ENCODE measurements at regions not wholly inside any gene's neighbourhood (a gene's known extent, or its start where the extent isn't known, plus 50 kb on each side); places are given as distances from the start of the nearest gene placed in this dataset.

DNA sequence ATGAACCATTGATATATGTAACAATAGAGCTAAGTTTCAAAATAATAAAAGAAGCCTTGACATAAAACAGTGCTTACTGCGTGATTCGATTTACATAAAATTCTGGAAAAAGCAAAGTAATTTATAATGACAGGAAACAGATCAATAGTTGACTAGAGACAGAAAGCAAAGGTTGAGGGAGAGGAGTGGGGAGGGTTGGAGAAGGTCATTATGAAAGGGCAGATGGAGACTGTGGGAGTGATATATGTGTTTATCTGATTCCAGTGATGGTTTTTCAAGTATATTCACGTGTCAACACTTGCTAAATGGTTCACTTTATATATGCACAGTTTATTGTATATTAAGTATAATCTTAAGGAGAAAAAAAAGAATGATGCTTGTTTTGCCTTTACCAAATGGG is 1885.7 kb upstream of the NUDT12 start:
- BruUV-seq (replicated peaks), result no TSS peak

More for the DNA sequence above, 1885.7 kb upstream of the NUDT12 start:
- no peak overlapping the region for H3K9ac ChIP-seq (replicated peaks; ENCODE audit: extremely low read depth, insufficient read depth, low read length)
- dilution Hi-C loops (cut with MboI; ENCODE audit: extremely low pct_ligation_motif_present, low sequenced_read_pairs) (no loop called here), intact Hi-C loops (cut with micrococcal nuclease) (no loop called here)
- no peaks in the 10 kb centered on the region for H3K9me1 ChIP-seq (replicated peaks; ENCODE audit: control insufficient read depth, extremely low read depth, insufficient read depth, low read length)
- H3K36me3 ChIP-seq (ENCODE audit: control insufficient read depth in 2 of 2, extremely low read depth in 1 of 2, insufficient read depth in 2 of 2, low read length in 2 of 2), result no peaks in the 10 kb centered on the region
- H3K9me3 ChIP-seq (replicated peaks; ENCODE audit: control insufficient read depth, insufficient read depth, low read length), result no peaks in the 10 kb centered on the region
- H3K27me3 ChIP-seq (ENCODE audit: control insufficient read depth in 2 of 2, insufficient read depth in 2 of 2, low read length in 2 of 2), result no peaks in the 10 kb centered on the region
- ChIA-PET POLR2A (no interaction called here), CTCF (no interaction called here)
- DNase-seq (ENCODE audit: low read depth, low spot score) (no peak), FAIRE-seq (no peak)
- H3K4me3 ChIP-seq (replicated peaks in 1 of 3; ENCODE audit: insufficient read depth in 1 of 3, low read depth in 1 of 3, low read length in 3 of 3), result no peak overlapping the region
- H3K27ac ChIP-seq (ENCODE audit: insufficient read depth, low read depth, low read length), result no peak overlapping the region
- H3K79me2 ChIP-seq (ENCODE audit: control insufficient read depth, insufficient read depth, low read length), result no peaks in the 10 kb centered on the region
- no peaks in the 10 kb centered on the region for H4K20me1 ChIP-seq (replicated peaks; ENCODE audit: control insufficient read depth, extremely low read depth, insufficient read depth, low read length)
- H3K4me2 ChIP-seq (ENCODE audit: insufficient read depth, low read length), result no peak overlapping the region
- no peak for TF ChIP-seq GATA2 (IDR thresholded peaks at IDR 0.05; ENCODE audit: insufficient read depth, insufficient read length, low read depth, low read length)
- TF ChIP-seq POLR2A (IDR thresholded peaks at IDR 0.05; ENCODE audit: low read depth, low read length), result no peak
- TF ChIP-seq JUN (IDR thresholded peaks at IDR 0.05; ENCODE audit: borderline replicate concordance, insufficient read depth, insufficient read length, low read depth), result no peak
- TF ChIP-seq, protein P1, sequence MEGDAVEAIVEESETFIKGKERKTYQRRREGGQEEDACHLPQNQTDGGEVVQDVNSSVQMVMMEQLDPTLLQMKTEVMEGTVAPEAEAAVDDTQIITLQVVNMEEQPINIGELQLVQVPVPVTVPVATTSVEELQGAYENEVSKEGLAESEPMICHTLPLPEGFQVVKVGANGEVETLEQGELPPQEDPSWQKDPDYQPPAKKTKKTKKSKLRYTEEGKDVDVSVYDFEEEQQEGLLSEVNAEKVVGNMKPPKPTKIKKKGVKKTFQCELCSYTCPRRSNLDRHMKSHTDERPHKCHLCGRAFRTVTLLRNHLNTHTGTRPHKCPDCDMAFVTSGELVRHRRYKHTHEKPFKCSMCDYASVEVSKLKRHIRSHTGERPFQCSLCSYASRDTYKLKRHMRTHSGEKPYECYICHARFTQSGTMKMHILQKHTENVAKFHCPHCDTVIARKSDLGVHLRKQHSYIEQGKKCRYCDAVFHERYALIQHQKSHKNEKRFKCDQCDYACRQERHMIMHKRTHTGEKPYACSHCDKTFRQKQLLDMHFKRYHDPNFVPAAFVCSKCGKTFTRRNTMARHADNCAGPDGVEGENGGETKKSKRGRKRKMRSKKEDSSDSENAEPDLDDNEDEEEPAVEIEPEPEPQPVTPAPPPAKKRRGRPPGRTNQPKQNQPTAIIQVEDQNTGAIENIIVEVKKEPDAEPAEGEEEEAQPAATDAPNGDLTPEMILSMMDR (IDR thresholded peaks at IDR 0.05; ENCODE audit: extremely low read depth in 1 of 2, insufficient read depth in 1 of 2, low read depth in 1 of 2, low read length in 2 of 2), result no peak
- TF ChIP-seq EZH2 (IDR thresholded peaks at IDR 0.05; ENCODE audit: borderline replicate concordance, low read depth, low read length, severe bottlenecking), result no peak
- TF ChIP-seq, protein P2, sequence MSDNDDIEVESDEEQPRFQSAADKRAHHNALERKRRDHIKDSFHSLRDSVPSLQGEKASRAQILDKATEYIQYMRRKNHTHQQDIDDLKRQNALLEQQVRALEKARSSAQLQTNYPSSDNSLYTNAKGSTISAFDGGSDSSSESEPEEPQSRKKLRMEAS (IDR thresholded peaks at IDR 0.05; ENCODE audit: insufficient read depth, insufficient read length), result no peak
- no peak for TF ChIP-seq FOS (IDR thresholded peaks at IDR 0.05; ENCODE audit: borderline replicate concordance, insufficient read depth, low read length)
- no peak for TF ChIP-seq POLR2AphosphoS5 (IDR thresholded peaks at IDR 0.05; ENCODE audit: insufficient read depth, low read depth, low read length)
- no peak for TF ChIP-seq MYC (IDR thresholded peaks at IDR 0.05; ENCODE audit: low read depth, low read length)
- H3K4me1 ChIP-seq (ENCODE audit: control insufficient read depth, extremely low read depth, insufficient read depth, low read length), result no peaks in the 10 kb centered on the region
- no peak overlapping the region for H2AFZ ChIP-seq (ENCODE audit: low read depth, low read length)

Data from endothelial cell of umbilical vein (primary cell).